ENCODE measurements at regions not wholly inside any gene's neighbourhood (a gene's known extent, or its start where the extent isn't known, plus 50 kb on each side); places are given as distances from the start of the nearest gene placed in this dataset.
"Not testable (repeated sequence)": the region's sequence is repeated elsewhere in the genome, so short reads cannot be mapped to it uniquely, and the experiment has no call there.

- not testable (repeated sequence) for TF ChIP-seq E2F8 (IDR thresholded peaks at IDR 0.05; ENCODE audit: low read depth, partially characterized antibody); NR2C2 (CRISPR knock-in tag; IDR thresholded peaks at IDR 0.05); NR2C2 (tag; IDR thresholded peaks at IDR 0.05); MYC (IDR thresholded peaks at IDR 0.05; ENCODE audit: low read depth, low read length); MYC (CRISPR knock-in tag; IDR thresholded peaks at IDR 0.05; ENCODE audit: borderline replicate concordance, low read depth); ZBTB7A (IDR thresholded peaks at IDR 0.05; ENCODE audit: borderline replicate concordance, control insufficient read depth, low read depth, low read length)
Observed at GRCh38 chr7:146017366-146017765, 99.2 kb upstream of the CNTNAP2 start.

Data from K562 (cell line).